ENCODE measurements at regions not wholly inside any gene's neighbourhood (a gene's known extent, or its start where the extent isn't known, plus 50 kb on each side); places are given as distances from the start of the nearest gene placed in this dataset.

GRCh38 chr5:165622864-165623536 lies 2117.6 kb downstream of the MAT2B start:
- no peak overlapping the region for H3K4me3 Mint-ChIP-seq
- no peaks in the 10 kb centered on the region for H3K4me1 Mint-ChIP-seq (ENCODE audit: low read depth)
- H3K27ac Mint-ChIP-seq, result no peak overlapping the region
- H3K9me3 Mint-ChIP-seq (ENCODE audit: low read depth), result peaks cover 4% of the 10 kb centered on the region
- no peaks in the 10 kb centered on the region for H3K27me3 Mint-ChIP-seq
- H3K36me3 Mint-ChIP-seq, result no peaks in the 10 kb centered on the region

- no peak overlapping the region for H3K4me3 Mint-ChIP-seq
- H3K4me1 Mint-ChIP-seq (ENCODE audit: low read depth), result no peaks in the 10 kb centered on the region
- no peak overlapping the region for H3K27ac Mint-ChIP-seq
- no peaks in the 10 kb centered on the region for H3K36me3 Mint-ChIP-seq
- H3K27me3 Mint-ChIP-seq, result no peaks in the 10 kb centered on the region
- H3K9me3 Mint-ChIP-seq (ENCODE audit: low read depth), result peaks cover 4% of the 10 kb centered on the region
These were observed 2118.9 kb downstream of the MAT2B start for GRCh38 chr5:165624166-165624946.

GRCh38 chr5:165626161-165626560 lies 2120.7 kb downstream of the MAT2B start:
- no peak overlapping the region for H3K4me3 Mint-ChIP-seq
- peaks cover 4% of the 10 kb centered on the region for H3K9me3 Mint-ChIP-seq (ENCODE audit: low read depth)
- no peaks in the 10 kb centered on the region for H3K36me3 Mint-ChIP-seq
- H3K4me1 Mint-ChIP-seq (ENCODE audit: low read depth), result no peaks in the 10 kb centered on the region
- no peak overlapping the region for H3K27ac Mint-ChIP-seq
- no peaks in the 10 kb centered on the region for H3K27me3 Mint-ChIP-seq

GRCh38 chr5:165627548-165628170 lies 2122.2 kb downstream of the MAT2B start:
- Mint-ChIP-seq H3K27ac (no peak overlapping the region), H3K36me3 (no peaks in the 10 kb centered on the region)

GRCh38 chr5:165630261-165630778 lies 2124.9 kb downstream of the MAT2B start:
- no peaks in the 10 kb centered on the region for H3K27me3 Mint-ChIP-seq
- H3K4me3 Mint-ChIP-seq, result no peak overlapping the region
- no peak overlapping the region for H3K27ac Mint-ChIP-seq
- H3K9me3 Mint-ChIP-seq (ENCODE audit: low read depth), result peaks cover 4% of the 10 kb centered on the region
- H3K4me1 Mint-ChIP-seq (ENCODE audit: low read depth), result no peaks in the 10 kb centered on the region
- no peaks in the 10 kb centered on the region for H3K36me3 Mint-ChIP-seq

More at GRCh38 chr5:165627548-165628170, 2122.2 kb downstream of the MAT2B start:
- H3K9me3 Mint-ChIP-seq (ENCODE audit: low read depth), result peaks cover 4% of the 10 kb centered on the region
- no peaks in the 10 kb centered on the region for H3K4me1 Mint-ChIP-seq (ENCODE audit: low read depth)
- no peaks in the 10 kb centered on the region for H3K27me3 Mint-ChIP-seq
- H3K4me3 Mint-ChIP-seq, result no peak overlapping the region

GRCh38 chr5:165631235-165631634 lies 2125.8 kb downstream of the MAT2B start:
- H3K27me3 Mint-ChIP-seq, result no peaks in the 10 kb centered on the region
- H3K27ac Mint-ChIP-seq, result no peak overlapping the region
- no peaks in the 10 kb centered on the region for H3K36me3 Mint-ChIP-seq
- peaks cover 4% of the 10 kb centered on the region for H3K9me3 Mint-ChIP-seq (ENCODE audit: low read depth)
- H3K4me3 Mint-ChIP-seq, result no peak overlapping the region
- no peaks in the 10 kb centered on the region for H3K4me1 Mint-ChIP-seq (ENCODE audit: low read depth)

- H3K27me3 Mint-ChIP-seq, result no peaks in the 10 kb centered on the region
- peaks cover 10% of the 10 kb centered on the region for H3K9me3 Mint-ChIP-seq (ENCODE audit: low read depth)
- H3K36me3 Mint-ChIP-seq, result no peaks in the 10 kb centered on the region
- H3K4me3 Mint-ChIP-seq, result no peak overlapping the region
- H3K27ac Mint-ChIP-seq, result no peak overlapping the region
- no peaks in the 10 kb centered on the region for H3K4me1 Mint-ChIP-seq (ENCODE audit: low read depth)
These were observed 2136.9 kb downstream of the MAT2B start for GRCh38 chr5:165642366-165642765.

- Mint-ChIP-seq H3K36me3 (no peaks in the 10 kb centered on the region), H3K4me3 (no peak overlapping the region), H3K9me3 (ENCODE audit: low read depth) (no peaks in the 10 kb centered on the region), H3K27ac (no peak overlapping the region), H3K4me1 (ENCODE audit: low read depth) (no peaks in the 10 kb centered on the region), H3K27me3 (no peaks in the 10 kb centered on the region)
These were observed 2160.4 kb downstream of the MAT2B start for GRCh38 chr5:165665735-165666400.

GRCh38 chr5:165673499-165673898 lies 2168.1 kb downstream of the MAT2B start:
- Mint-ChIP-seq H3K27me3 (no peaks in the 10 kb centered on the region), H3K27ac (no peak overlapping the region), H3K36me3 (no peaks in the 10 kb centered on the region), H3K9me3 (ENCODE audit: low read depth) (peaks cover 19% of the 10 kb centered on the region), H3K4me3 (no peak overlapping the region), H3K4me1 (ENCODE audit: low read depth) (no peaks in the 10 kb centered on the region)

- Mint-ChIP-seq H3K27me3 (no peaks in the 10 kb centered on the region), H3K9me3 (ENCODE audit: low read depth) (peaks cover 12% of the 10 kb centered on the region), H3K4me3 (no peak overlapping the region), H3K27ac (no peak overlapping the region), H3K4me1 (ENCODE audit: low read depth) (no peaks in the 10 kb centered on the region), H3K36me3 (no peaks in the 10 kb centered on the region)
These were observed 2190.4 kb downstream of the MAT2B start for GRCh38 chr5:165695796-165696195.

GRCh38 chr5:165705960-165706359 lies 2200.5 kb downstream of the MAT2B start:
- H3K9me3 Mint-ChIP-seq (ENCODE audit: low read depth), result no peaks in the 10 kb centered on the region
- no peaks in the 10 kb centered on the region for H3K4me1 Mint-ChIP-seq (ENCODE audit: low read depth)
- H3K4me3 Mint-ChIP-seq, result no peak overlapping the region
- H3K27ac Mint-ChIP-seq, result no peak overlapping the region
- no peaks in the 10 kb centered on the region for H3K27me3 Mint-ChIP-seq
- no peaks in the 10 kb centered on the region for H3K36me3 Mint-ChIP-seq

- Mint-ChIP-seq H3K4me1 (ENCODE audit: low read depth) (no peaks in the 10 kb centered on the region), H3K27me3 (no peaks in the 10 kb centered on the region), H3K36me3 (no peaks in the 10 kb centered on the region), H3K9me3 (ENCODE audit: low read depth) (peaks cover 21% of the 10 kb centered on the region), H3K4me3 (no peak overlapping the region), H3K27ac (no peak overlapping the region)
These were observed 2206.6 kb downstream of the MAT2B start for GRCh38 chr5:165712011-165712410.

GRCh38 chr5:165714598-165714997 lies 2209.2 kb downstream of the MAT2B start:
- Mint-ChIP-seq H3K36me3 (no peaks in the 10 kb centered on the region), H3K4me1 (ENCODE audit: low read depth) (no peaks in the 10 kb centered on the region), H3K4me3 (no peak overlapping the region), H3K27ac (no peak overlapping the region), H3K9me3 (ENCODE audit: low read depth) (peaks cover 21% of the 10 kb centered on the region), H3K27me3 (no peaks in the 10 kb centered on the region)

GRCh38 chr5:165720901-165721300 lies 2215.5 kb downstream of the MAT2B start:
- peaks cover 4% of the 10 kb centered on the region for H3K9me3 Mint-ChIP-seq (ENCODE audit: low read depth)
- no peaks in the 10 kb centered on the region for H3K4me1 Mint-ChIP-seq (ENCODE audit: low read depth)
- no peaks in the 10 kb centered on the region for H3K27me3 Mint-ChIP-seq
- no peaks in the 10 kb centered on the region for H3K36me3 Mint-ChIP-seq
- no peak overlapping the region for H3K4me3 Mint-ChIP-seq
- H3K27ac Mint-ChIP-seq, result no peak overlapping the region

- H3K9me3 Mint-ChIP-seq (ENCODE audit: low read depth), result peaks cover 4% of the 10 kb centered on the region
- H3K36me3 Mint-ChIP-seq, result no peaks in the 10 kb centered on the region
- no peak overlapping the region for H3K4me3 Mint-ChIP-seq
- no peak overlapping the region for H3K27ac Mint-ChIP-seq
- no peaks in the 10 kb centered on the region for H3K27me3 Mint-ChIP-seq
- H3K4me1 Mint-ChIP-seq (ENCODE audit: low read depth), result no peaks in the 10 kb centered on the region
These were observed 2217.0 kb downstream of the MAT2B start for GRCh38 chr5:165722401-165722800.
